Gastrocnemius medialis (tissue), 4 donors: ENCODE measurements at regions not wholly inside any gene's neighbourhood (a gene's known extent, or its start where the extent isn't known, plus 50 kb on each side); places are given as distances from the start of the nearest gene placed in this dataset.

Experiments used
- POLR2A ChIP-seq, 2 donors: fragments of 450-650 bp; IDR thresholded peaks; one replicate each; pipeline ENCODE4 v1.6.1; 2017; ENCODE audit warnings: antibody characterized with exemption in 2 of 2, mild to moderate bottlenecking in 2 of 2, moderate library complexity in 2 of 2
- TF ChIP-seq, protein P1 (sequence below), 5 experiments: fragments of 450-650 bp in 3 of 5; fragments of 200-600 bp in 2 of 5; sonication (generic) in 2 of 5; IDR thresholded peaks in 4 of 5; conservative IDR thresholded peaks in 1 of 5; 1 replicate in 4 of 5; 2 replicates in 1 of 5; pipeline ENCODE4 v1.5.1; 2016 to 2019; ENCODE audit warnings: antibody characterized with exemption in 5 of 5, mild to moderate bottlenecking in 3 of 5, moderate library complexity in 3 of 5

DNA sequence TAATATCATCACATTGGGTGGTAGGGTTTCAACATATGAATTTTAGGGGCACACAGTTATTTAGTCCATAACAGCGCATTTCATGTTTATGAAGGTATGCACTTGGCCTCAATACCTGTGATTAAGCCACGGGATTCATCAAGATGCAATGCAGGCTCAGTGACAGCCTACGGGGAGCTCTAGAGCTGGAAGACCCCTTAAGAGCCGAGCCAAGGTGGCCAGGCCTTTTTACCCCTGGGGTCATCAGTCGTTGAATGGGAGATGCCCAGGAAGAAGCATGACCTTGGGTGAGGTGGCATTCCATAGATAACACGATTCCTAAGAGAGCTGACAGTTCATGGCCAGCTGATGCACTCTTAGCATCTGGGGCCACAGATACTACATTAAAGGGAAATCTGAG lies 380.0 kb downstream of the ZNF536 start:
- no peak for TF ChIP-seq POLR2A (IDR thresholded peaks at IDR 0.05)
- TF ChIP-seq, protein P1, sequence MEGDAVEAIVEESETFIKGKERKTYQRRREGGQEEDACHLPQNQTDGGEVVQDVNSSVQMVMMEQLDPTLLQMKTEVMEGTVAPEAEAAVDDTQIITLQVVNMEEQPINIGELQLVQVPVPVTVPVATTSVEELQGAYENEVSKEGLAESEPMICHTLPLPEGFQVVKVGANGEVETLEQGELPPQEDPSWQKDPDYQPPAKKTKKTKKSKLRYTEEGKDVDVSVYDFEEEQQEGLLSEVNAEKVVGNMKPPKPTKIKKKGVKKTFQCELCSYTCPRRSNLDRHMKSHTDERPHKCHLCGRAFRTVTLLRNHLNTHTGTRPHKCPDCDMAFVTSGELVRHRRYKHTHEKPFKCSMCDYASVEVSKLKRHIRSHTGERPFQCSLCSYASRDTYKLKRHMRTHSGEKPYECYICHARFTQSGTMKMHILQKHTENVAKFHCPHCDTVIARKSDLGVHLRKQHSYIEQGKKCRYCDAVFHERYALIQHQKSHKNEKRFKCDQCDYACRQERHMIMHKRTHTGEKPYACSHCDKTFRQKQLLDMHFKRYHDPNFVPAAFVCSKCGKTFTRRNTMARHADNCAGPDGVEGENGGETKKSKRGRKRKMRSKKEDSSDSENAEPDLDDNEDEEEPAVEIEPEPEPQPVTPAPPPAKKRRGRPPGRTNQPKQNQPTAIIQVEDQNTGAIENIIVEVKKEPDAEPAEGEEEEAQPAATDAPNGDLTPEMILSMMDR (IDR thresholded peaks at IDR 0.05 in 4 of 5, conservative IDR thresholded peaks at IDR 0.05 in 1 of 5), result no peak
